ENCODE measurements at regions not wholly inside any gene's neighbourhood (a gene's known extent, or its start where the extent isn't known, plus 50 kb on each side); places are given as distances from the start of the nearest gene placed in this dataset.
"Not testable (repeated sequence)": the region's sequence is repeated elsewhere in the genome, so short reads cannot be mapped to it uniquely, and the experiment has no call there.

GRCh38 chr2:198279026-198279425, 474.6 kb downstream of the PLCL1 start (continued):
- TF ChIP-seq ZNF623 (tag by site-specific recombination; IDR thresholded peaks at IDR 0.05): no peak

- Histone ChIP-seq H3K9me3 (ENCODE audit: control insufficient read depth, insufficient read depth, low read depth, low read length) (no peaks in the 10 kb centered on the region), H3K36me3 (ENCODE audit: control insufficient read depth in 2 of 2, insufficient read depth in 1 of 2, low read length in 2 of 2) (no peaks in the 10 kb centered on the region), H3K27ac (ENCODE audit: extremely low read depth, low read depth, low read length) (no peak overlapping the region), H3K4me3 (ENCODE audit: low read depth, low read length) (no peak overlapping the region), H3K4me1 (ENCODE audit: control insufficient read depth, insufficient read depth, low read length) (no peaks in the 10 kb centered on the region)
- ChIA-PET CTCF (interaction anchor here (0.6 kb wide), 1 partner anchor 145 kb away, joined by 3 read pairs; no protein-coding TSS in a partner anchor), POLR2A (no interaction called here)
- TF ChIP-seq ZNF596 (tag by site-specific recombination; IDR thresholded peaks at IDR 0.05) (no peak), ZNF248 (tag by site-specific recombination; IDR thresholded peaks at IDR 0.05) (no peak), ZBTB21 (tag by site-specific recombination; IDR thresholded peaks at IDR 0.05) (no peak), ZIC2 (tag by site-specific recombination; IDR thresholded peaks at IDR 0.05) (no peak)
- TF ChIP-seq, protein P1, sequence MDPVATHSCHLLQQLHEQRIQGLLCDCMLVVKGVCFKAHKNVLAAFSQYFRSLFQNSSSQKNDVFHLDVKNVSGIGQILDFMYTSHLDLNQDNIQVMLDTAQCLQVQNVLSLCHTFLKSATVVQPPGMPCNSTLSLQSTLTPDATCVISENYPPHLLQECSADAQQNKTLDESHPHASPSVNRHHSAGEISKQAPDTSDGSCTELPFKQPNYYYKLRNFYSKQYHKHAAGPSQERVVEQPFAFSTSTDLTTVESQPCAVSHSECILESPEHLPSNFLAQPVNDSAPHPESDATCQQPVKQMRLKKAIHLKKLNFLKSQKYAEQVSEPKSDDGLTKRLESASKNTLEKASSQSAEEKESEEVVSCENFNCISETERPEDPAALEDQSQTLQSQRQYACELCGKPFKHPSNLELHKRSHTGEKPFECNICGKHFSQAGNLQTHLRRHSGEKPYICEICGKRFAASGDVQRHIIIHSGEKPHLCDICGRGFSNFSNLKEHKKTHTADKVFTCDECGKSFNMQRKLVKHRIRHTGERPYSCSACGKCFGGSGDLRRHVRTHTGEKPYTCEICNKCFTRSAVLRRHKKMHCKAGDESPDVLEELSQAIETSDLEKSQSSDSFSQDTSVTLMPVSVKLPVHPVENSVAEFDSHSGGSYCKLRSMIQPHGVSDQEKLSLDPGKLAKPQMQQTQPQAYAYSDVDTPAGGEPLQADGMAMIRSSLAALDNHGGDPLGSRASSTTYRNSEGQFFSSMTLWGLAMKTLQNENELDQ (tag by site-specific recombination; IDR thresholded peaks at IDR 0.05; ENCODE audit: low read depth): no peak
Observed at GRCh38 chr2:198277181-198277580, 472.8 kb downstream of the PLCL1 start.

DNA sequence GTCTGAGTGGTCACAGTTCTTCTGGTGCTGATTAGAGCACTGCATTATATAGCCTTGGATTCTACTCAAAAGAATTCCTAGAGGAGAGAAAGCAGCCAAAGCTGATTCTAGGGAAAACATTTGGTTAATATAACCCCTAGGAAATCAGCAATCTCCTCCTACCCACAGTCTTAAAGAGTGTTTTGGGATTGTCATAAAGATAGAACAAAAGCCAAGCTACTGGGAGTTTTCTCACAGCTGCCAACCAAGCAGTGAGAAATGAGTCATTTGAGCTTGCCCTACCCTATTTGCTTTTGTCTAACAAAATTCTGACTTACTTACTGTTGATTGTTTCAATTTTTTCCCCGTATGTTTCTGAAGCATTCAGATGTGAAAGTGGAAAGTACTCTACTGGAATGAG, 469.3 kb downstream of the PLCL1 start:
- TF ChIP-seq, protein P2, sequence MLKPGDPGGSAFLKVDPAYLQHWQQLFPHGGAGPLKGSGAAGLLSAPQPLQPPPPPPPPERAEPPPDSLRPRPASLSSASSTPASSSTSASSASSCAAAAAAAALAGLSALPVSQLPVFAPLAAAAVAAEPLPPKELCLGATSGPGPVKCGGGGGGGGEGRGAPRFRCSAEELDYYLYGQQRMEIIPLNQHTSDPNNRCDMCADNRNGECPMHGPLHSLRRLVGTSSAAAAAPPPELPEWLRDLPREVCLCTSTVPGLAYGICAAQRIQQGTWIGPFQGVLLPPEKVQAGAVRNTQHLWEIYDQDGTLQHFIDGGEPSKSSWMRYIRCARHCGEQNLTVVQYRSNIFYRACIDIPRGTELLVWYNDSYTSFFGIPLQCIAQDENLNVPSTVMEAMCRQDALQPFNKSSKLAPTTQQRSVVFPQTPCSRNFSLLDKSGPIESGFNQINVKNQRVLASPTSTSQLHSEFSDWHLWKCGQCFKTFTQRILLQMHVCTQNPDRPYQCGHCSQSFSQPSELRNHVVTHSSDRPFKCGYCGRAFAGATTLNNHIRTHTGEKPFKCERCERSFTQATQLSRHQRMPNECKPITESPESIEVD (tag by site-specific recombination; IDR thresholded peaks at IDR 0.05): peak; percentile 40; the same call in 1 of the 2 replicates
- TF ChIP-seq ZNF488 (tag by site-specific recombination; IDR thresholded peaks at IDR 0.05) (no peak), ZNF16 (tag by site-specific recombination; IDR thresholded peaks at IDR 0.05; ENCODE audit: low read depth) (no peak), ZBTB6 (tag by site-specific recombination; IDR thresholded peaks at IDR 0.05) (no peak), ZBTB8A (tag by site-specific recombination; IDR thresholded peaks at IDR 0.05) (no peak)
- Histone ChIP-seq H3K4me1 (ENCODE audit: control insufficient read depth, insufficient read depth, low read length) (no peaks in the 10 kb centered on the region), H3K36me3 (ENCODE audit: control insufficient read depth in 2 of 2, insufficient read depth in 1 of 2, low read length in 2 of 2) (no peaks in the 10 kb centered on the region), H3K9me3 (ENCODE audit: control insufficient read depth, insufficient read depth, low read depth, low read length) (no peaks in the 10 kb centered on the region), H3K4me3 (ENCODE audit: low read depth, low read length) (no peak overlapping the region), H3K27ac (ENCODE audit: extremely low read depth, low read depth, low read length) (no peak overlapping the region)
- ChIA-PET POLR2A (no interaction called here), CTCF (interaction anchor here (0.6 to 1.3 kb wide), 2 partner anchors 22 to 23 kb away, joined by 3 read pairs; no protein-coding TSS in a partner anchor)

DNA sequence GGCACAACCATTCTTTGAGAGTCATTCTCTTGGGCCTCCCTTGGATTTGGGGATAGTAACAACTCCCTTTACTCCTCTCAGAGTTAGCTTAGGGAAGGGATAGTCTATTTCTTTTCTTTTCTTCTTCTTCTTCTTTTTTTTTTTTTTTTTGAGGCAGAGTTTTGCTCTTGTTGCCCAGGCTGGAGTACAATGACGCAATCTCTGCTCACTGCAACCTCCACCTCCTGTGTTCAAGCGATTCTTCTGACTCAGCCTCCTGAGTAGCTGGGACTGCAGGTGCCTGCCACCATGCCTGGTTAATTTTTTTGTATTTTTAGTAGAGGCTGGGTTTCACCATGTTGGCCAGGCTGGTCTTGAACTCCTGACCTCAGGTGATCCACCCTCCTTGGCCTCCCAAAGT, 465.8 kb downstream of the PLCL1 start:
- H3K4me1 ChIP-seq (ENCODE audit: control insufficient read depth, insufficient read depth, low read length); H3K27ac ChIP-seq (ENCODE audit: extremely low read depth, low read depth, low read length); H3K9me3 ChIP-seq (ENCODE audit: control insufficient read depth, insufficient read depth, low read depth, low read length); H3K36me3 ChIP-seq (ENCODE audit: control insufficient read depth in 2 of 2, insufficient read depth in 1 of 2, low read length in 2 of 2); H3K4me3 ChIP-seq (ENCODE audit: low read depth, low read length); POLR2A ChIA-PET: not testable (repeated sequence)
- CTCF ChIA-PET: interaction anchor here (0.6 kb wide), 1 partner anchor 10 kb away, joined by 3 read pairs; no protein-coding TSS in a partner anchor
